SK-N-MC (cell line): ENCODE measurements at regions not wholly inside any gene's neighbourhood (a gene's known extent, or its start where the extent isn't known, plus 50 kb on each side); places are given as distances from the start of the nearest gene placed in this dataset.

Source experiments
- EZH2 ChIP-seq: fragments of 200-600 bp; sonication (generic); IDR thresholded peaks from one replicate; pipeline ENCODE4 v1.6.1; 2017; ENCODE audit warnings: antibody characterized with exemption
- FOXP2 ChIP-seq: optimal IDR thresholded peaks from 2 replicates; pipeline ENCODE3; 2011; ENCODE audit warnings: mild to moderate bottlenecking, moderate library complexity; ENCODE audit not compliant: insufficient read depth; ENCODE audit errors: extremely low read length, control extremely low read depth
- POLR2AphosphoS5 ChIP-seq: IDR thresholded peaks from 2 replicates; pipeline ENCODE4 v1.6.1; 2012; ENCODE audit warnings: mild to moderate bottlenecking, low read depth, low read length, borderline replicate concordance

- TF ChIP-seq POLR2AphosphoS5 (no peak), FOXP2 (no peak), EZH2 (no peak)
These were observed 377.7 kb upstream of the AGTR1 start for GRCh38 chr3:148319960-148320359.
